Keratinocyte (primary cell): ENCODE measurements at regions not wholly inside any gene's neighbourhood (a gene's known extent, or its start where the extent isn't known, plus 50 kb on each side); places are given as distances from the start of the nearest gene placed in this dataset.

Experiments used
- DNase-seq: peaks from one replicate; pipeline ENCODE4 v3.0.0-alpha.2; 2011; ENCODE audit warnings: low read depth, missing footprints, low spot score
- FAIRE-seq: peaks from 2 replicates; lab custom pipeline; 2011; peaks lifted over from hg19 to GRCh38; lab: Jason Lieb, UNC
- H2AFZ ChIP-seq: 2 replicates; pipeline ENCODE4 v1.6.0; 2012; ENCODE audit warnings: low read length, control low read depth, inconsistent platforms; ENCODE audit not compliant: control insufficient read depth
- H3K27ac ChIP-seq: 2 replicates; pipeline ENCODE4 v1.5.1; 2011; ENCODE audit warnings: low read length; ENCODE audit not compliant: control insufficient read depth, insufficient read depth
- H3K27me3 ChIP-seq: 3 replicates; pipeline ENCODE4 v1.6.0; 2011; ENCODE audit warnings: low read length; ENCODE audit not compliant: control insufficient read depth, insufficient read depth; ENCODE audit errors: extremely low read depth
- H3K36me3 ChIP-seq, 2 experiments: 2 replicates in 1 of 2; 3 replicates in 1 of 2; pipeline ENCODE4 v1.5.1; 2011; ENCODE audit warnings: low read length in 2 of 2, mild to moderate bottlenecking in 1 of 2; ENCODE audit not compliant: control insufficient read depth in 2 of 2, insufficient read depth in 2 of 2; ENCODE audit errors: extremely low read depth in 1 of 2
- H3K4me1 ChIP-seq: 3 replicates; pipeline ENCODE4 v1.5.1; 2011; ENCODE audit warnings: low read length; ENCODE audit not compliant: control insufficient read depth, insufficient read depth; ENCODE audit errors: extremely low read depth
- H3K4me2 ChIP-seq: 3 replicates; pipeline ENCODE4 v1.6.0; 2011; ENCODE audit warnings: low read depth, low read length; ENCODE audit not compliant: control insufficient read depth, insufficient read depth; ENCODE audit errors: extremely low read depth
- H3K4me3 ChIP-seq, 3 experiments: fragments of 200-600 bp in 1 of 3; sonication (generic) in 1 of 3; 2 replicates in 2 of 3; 3 replicates in 1 of 3; pipeline ENCODE4 v1.5.1; 2011 to 2016; ENCODE audit warnings: low read length in 3 of 3, mild to moderate bottlenecking in 3 of 3, control low read depth in 2 of 3, inconsistent platforms in 1 of 3, low read depth in 1 of 3, mixed read lengths in 1 of 3, mixed run types in 1 of 3, moderate library complexity in 1 of 3; ENCODE audit not compliant: control insufficient read depth in 2 of 3, insufficient read depth in 2 of 3; ENCODE audit errors: extremely low read depth in 1 of 3
- H3K79me2 ChIP-seq: 2 replicates; pipeline ENCODE4 v1.6.0; 2012; ENCODE audit warnings: low read length; ENCODE audit not compliant: control insufficient read depth, insufficient read depth
- H3K9ac ChIP-seq: 3 replicates; pipeline ENCODE4 v1.6.0; 2011; ENCODE audit warnings: low read length; ENCODE audit not compliant: control insufficient read depth, insufficient read depth; ENCODE audit errors: extremely low read depth
- H3K9me1 ChIP-seq: 3 replicates; pipeline ENCODE4 v1.6.0; 2011; ENCODE audit warnings: low read length; ENCODE audit not compliant: control insufficient read depth, insufficient read depth; ENCODE audit errors: extremely low read depth
- H3K9me3 ChIP-seq: 2 replicates; pipeline ENCODE4 v1.5.1; 2012; ENCODE audit warnings: low read depth, low read length; ENCODE audit not compliant: control insufficient read depth
- H4K20me1 ChIP-seq: 3 replicates; pipeline ENCODE4 v1.6.0; 2011; ENCODE audit warnings: low read length; ENCODE audit not compliant: control insufficient read depth, insufficient read depth; ENCODE audit errors: extremely low read depth
- EZH2 ChIP-seq: IDR thresholded peaks from one replicate; pipeline ENCODE4 v1.6.1; 2012; ENCODE audit warnings: inconsistent platforms, mild to moderate bottlenecking, low read length, moderate library complexity
- dilution Hi-C: fragments of 300-500 bp; cut with MboI; formaldehyde crosslinking; loops from one replicate; pipeline ENCODE4 v1.7.0; 2020; ENCODE audit warnings: low sequenced_read_pairs; ENCODE audit not compliant: extremely low pct_ligation_motif_present
- TF ChIP-seq, protein P1 (sequence below), 3 experiments: IDR thresholded peaks in 1 of 3; conservative IDR thresholded peaks in 1 of 3; optimal IDR thresholded peaks in 1 of 3; 2 replicates in 2 of 3; 3 replicates in 1 of 3; pipeline versions ENCODE3 to v1.5.1; 2011; ENCODE audit warnings: low read length in 3 of 3, mild to moderate bottlenecking in 3 of 3, moderate library complexity in 2 of 3, control low read depth in 1 of 3, inconsistent platforms in 1 of 3; ENCODE audit not compliant: insufficient read depth in 2 of 3; ENCODE audit errors: extremely low read depth in 1 of 3

DNA sequence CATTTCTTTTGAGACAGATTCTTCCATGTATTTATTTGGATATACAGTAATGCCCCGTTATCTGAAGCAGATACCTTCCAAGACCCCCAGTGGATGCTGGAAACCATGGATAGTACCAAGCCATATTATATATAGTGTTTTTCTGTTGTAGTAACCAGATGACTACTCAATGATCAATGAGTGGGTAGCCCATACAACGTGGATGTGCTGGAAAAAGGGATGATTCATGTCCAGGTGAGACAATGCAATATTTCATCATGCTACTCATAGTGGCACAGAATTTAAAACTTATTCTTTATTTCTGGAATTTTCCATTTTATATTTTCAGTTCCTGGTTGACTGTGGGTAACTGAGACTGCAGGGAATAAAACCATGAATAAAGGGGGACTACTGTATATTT lies 427.5 kb downstream of the METTL15 start:
- Histone ChIP-seq H2AFZ (no peak overlapping the region), H3K4me3 (no peak overlapping the region), H3K9me3 (no peaks in the 10 kb centered on the region), H3K79me2 (no peaks in the 10 kb centered on the region), H3K9me1 (no peaks in the 10 kb centered on the region), H3K27me3 (no peaks in the 10 kb centered on the region), H3K36me3 (no peaks in the 10 kb centered on the region), H3K4me1 (no peaks in the 10 kb centered on the region), H3K9ac (no peak overlapping the region), H4K20me1 (no peaks in the 10 kb centered on the region), H3K27ac (no peak overlapping the region), H3K4me2 (no peak overlapping the region)
- DNase-seq (no peak), FAIRE-seq (no peak)
- dilution Hi-C loops: no loop called here
- no peak for TF ChIP-seq EZH2
- TF ChIP-seq, protein P1, sequence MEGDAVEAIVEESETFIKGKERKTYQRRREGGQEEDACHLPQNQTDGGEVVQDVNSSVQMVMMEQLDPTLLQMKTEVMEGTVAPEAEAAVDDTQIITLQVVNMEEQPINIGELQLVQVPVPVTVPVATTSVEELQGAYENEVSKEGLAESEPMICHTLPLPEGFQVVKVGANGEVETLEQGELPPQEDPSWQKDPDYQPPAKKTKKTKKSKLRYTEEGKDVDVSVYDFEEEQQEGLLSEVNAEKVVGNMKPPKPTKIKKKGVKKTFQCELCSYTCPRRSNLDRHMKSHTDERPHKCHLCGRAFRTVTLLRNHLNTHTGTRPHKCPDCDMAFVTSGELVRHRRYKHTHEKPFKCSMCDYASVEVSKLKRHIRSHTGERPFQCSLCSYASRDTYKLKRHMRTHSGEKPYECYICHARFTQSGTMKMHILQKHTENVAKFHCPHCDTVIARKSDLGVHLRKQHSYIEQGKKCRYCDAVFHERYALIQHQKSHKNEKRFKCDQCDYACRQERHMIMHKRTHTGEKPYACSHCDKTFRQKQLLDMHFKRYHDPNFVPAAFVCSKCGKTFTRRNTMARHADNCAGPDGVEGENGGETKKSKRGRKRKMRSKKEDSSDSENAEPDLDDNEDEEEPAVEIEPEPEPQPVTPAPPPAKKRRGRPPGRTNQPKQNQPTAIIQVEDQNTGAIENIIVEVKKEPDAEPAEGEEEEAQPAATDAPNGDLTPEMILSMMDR (optimal IDR thresholded peaks at IDR 0.05 in 1 of 3, IDR thresholded peaks at IDR 0.05 in 1 of 3, conservative IDR thresholded peaks at IDR 0.05 in 1 of 3; ENCODE audit: extremely low read depth in 1 of 3, insufficient read depth in 2 of 3, low read length in 3 of 3): no peak

DNA sequence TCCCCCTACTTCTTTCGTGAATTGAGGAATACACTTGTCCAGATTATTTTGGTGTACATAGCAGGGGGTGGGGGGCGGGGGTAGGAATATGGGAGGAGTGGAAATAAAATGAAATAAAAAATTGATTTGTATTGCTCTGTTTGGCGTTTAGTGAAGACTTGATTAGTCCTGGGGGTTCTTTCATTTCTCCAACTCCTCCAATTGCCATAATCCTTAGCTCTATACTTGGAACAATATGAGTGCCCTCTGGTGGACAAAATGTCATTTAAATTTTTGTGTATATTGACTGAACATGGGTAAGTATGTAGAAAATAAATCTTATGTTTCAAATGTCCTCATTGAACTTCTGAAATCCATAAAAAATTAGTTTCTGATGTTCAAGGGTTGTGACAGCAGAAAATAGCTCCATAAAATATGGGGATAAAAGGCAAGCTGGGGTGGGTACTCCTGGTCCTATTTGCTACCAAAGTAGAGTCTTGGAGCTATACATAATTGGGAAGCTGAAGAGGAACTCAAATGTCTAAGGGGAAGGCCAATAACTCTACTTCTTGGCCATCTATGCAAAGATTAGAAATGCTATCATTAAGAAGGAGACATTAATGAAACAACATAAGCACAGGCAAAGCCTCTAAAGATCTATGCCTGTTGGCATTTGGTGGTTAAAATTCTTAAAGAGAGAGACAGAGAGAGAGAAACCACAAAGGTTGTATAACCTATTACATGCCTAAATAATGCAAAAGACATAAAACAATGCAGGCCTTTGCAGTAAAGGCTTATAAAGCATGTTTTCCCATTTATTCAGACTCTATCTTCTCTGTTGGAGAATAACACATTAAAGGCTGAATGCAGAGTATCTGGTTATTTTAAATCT lies 421.6 kb downstream of the METTL15 start:
- Histone ChIP-seq H3K4me3 (no peak overlapping the region), H3K4me2 (no peak overlapping the region), H3K36me3 (no peaks in the 10 kb centered on the region), H3K9ac (no peak overlapping the region), H3K4me1 (no peaks in the 10 kb centered on the region), H3K9me1 (no peaks in the 10 kb centered on the region), H2AFZ (no peak overlapping the region), H3K27me3 (no peaks in the 10 kb centered on the region), H4K20me1 (no peaks in the 10 kb centered on the region), H3K27ac (no peak overlapping the region), H3K9me3 (peaks cover 3% of the 10 kb centered on the region), H3K79me2 (no peaks in the 10 kb centered on the region)
- dilution Hi-C loops: no loop called here
- DNase-seq (no peak), FAIRE-seq (no peak)
- no peak for TF ChIP-seq EZH2
- TF ChIP-seq, protein P1 (optimal IDR thresholded peaks at IDR 0.05 in 1 of 3, IDR thresholded peaks at IDR 0.05 in 1 of 3, conservative IDR thresholded peaks at IDR 0.05 in 1 of 3; ENCODE audit: extremely low read depth in 1 of 3, insufficient read depth in 2 of 3, low read length in 3 of 3): peak in 2 of 3 experiments; percentile 19 to 28
